Ascending aorta (tissue), 2 donors: ENCODE measurements at regions not wholly inside any gene's neighbourhood (a gene's known extent, or its start where the extent isn't known, plus 50 kb on each side); places are given as distances from the start of the nearest gene placed in this dataset.

Source experiments
- DNase-seq, 2 donors: peaks; one replicate each; pipeline ENCODE4 v3.0.0-alpha.2; 2019; ENCODE audit warnings: low spot score in 2 of 2
- H3K27ac ChIP-seq, 2 donors: fragments of 200-600 bp; sonication (generic); one replicate each; pipeline ENCODE4 v1.5.1; 2016 to 2017; ENCODE audit warnings: mild to moderate bottlenecking in 1 of 2
- H3K27me3 ChIP-seq: fragments of 200-600 bp; sonication (generic); one replicate; pipeline ENCODE4 v1.5.1; 2017
- H3K36me3 ChIP-seq, 2 donors: fragments of 200-600 bp; sonication (generic); one replicate each; pipeline ENCODE4 v1.5.1; 2016
- H3K4me1 ChIP-seq, 2 donors: fragments of 200-600 bp; sonication (generic); one replicate each; pipeline ENCODE4 v1.5.1; 2016 to 2017; ENCODE audit warnings: mild to moderate bottlenecking in 1 of 2
- H3K4me3 ChIP-seq, 2 donors: fragments of 200-600 bp; sonication (generic); one replicate each; pipeline ENCODE4 v1.5.1; 2016 to 2017; ENCODE audit warnings: mild to moderate bottlenecking in 1 of 2
- H3K9me3 ChIP-seq, 2 donors: fragments of 200-600 bp; sonication (generic); one replicate each; pipeline ENCODE4 v1.5.1; 2016
- CTCF ChIP-seq, 3 experiments: fragments of 200-600 bp in 2 of 3; fragments of 450-650 bp in 1 of 3; sonication (generic) in 2 of 3; IDR thresholded peaks; one replicate each; pipeline ENCODE4 v1.5.1; 2016 to 2019; ENCODE audit warnings: antibody characterized with exemption in 3 of 3, mild to moderate bottlenecking in 1 of 3, moderate library complexity in 1 of 3
- intact Hi-C: fragments of 100-400 bp; cut with DNase I; formaldehyde crosslinking; loops from one replicate; pipeline ENCODE4 v1.15.1; 2023

- H3K4me1 ChIP-seq, result no peaks in the 10 kb centered on the region
- no peak overlapping the region for H3K27ac ChIP-seq
- H3K4me3 ChIP-seq, result no peak overlapping the region
- H3K27me3 ChIP-seq, result no peaks in the 10 kb centered on the region
- TF ChIP-seq CTCF (IDR thresholded peaks at IDR 0.05), result no peak
- no peaks in the 10 kb centered on the region for H3K36me3 ChIP-seq
- H3K9me3 ChIP-seq, result no peaks in the 10 kb centered on the region
- intact Hi-C loops, result no loop called here
- no peak for DNase-seq
These were observed 842.8 kb downstream of the VRK1 start for GRCh38 chr14:97640031-97640430.

GRCh38 chr14:97641827-97642226 is 844.6 kb downstream of the VRK1 start:
- Histone ChIP-seq H3K4me1 (no peaks in the 10 kb centered on the region), H3K27me3 (no peaks in the 10 kb centered on the region), H3K9me3 (no peaks in the 10 kb centered on the region), H3K27ac (no peak overlapping the region), H3K36me3 (no peaks in the 10 kb centered on the region), H3K4me3 (no peak overlapping the region)
- DNase-seq, result no peak
- TF ChIP-seq CTCF (IDR thresholded peaks at IDR 0.05), result no peak
- intact Hi-C loops, result no loop called here

- DNase-seq, result no peak
- intact Hi-C loops, result no loop called here
- no peak for TF ChIP-seq CTCF (IDR thresholded peaks at IDR 0.05)
- Histone ChIP-seq H3K27ac (no peak overlapping the region), H3K9me3 (no peaks in the 10 kb centered on the region), H3K4me3 (no peak overlapping the region), H3K4me1 (no peaks in the 10 kb centered on the region), H3K36me3 (no peaks in the 10 kb centered on the region), H3K27me3 (no peaks in the 10 kb centered on the region)
These were observed 845.4 kb downstream of the VRK1 start for GRCh38 chr14:97642631-97643030.

GRCh38 chr14:97644365-97644764 is 847.2 kb downstream of the VRK1 start:
- intact Hi-C loops, result no loop called here
- Histone ChIP-seq H3K4me3 (no peak overlapping the region), H3K27me3 (no peaks in the 10 kb centered on the region), H3K36me3 (no peaks in the 10 kb centered on the region), H3K27ac (no peak overlapping the region), H3K9me3 (no peaks in the 10 kb centered on the region), H3K4me1 (no peaks in the 10 kb centered on the region)
- DNase-seq, result no peak
- TF ChIP-seq CTCF (IDR thresholded peaks at IDR 0.05), result no peak

- intact Hi-C loops, result no loop called here
These were observed 852.6 kb downstream of the VRK1 start for GRCh38 chr14:97649752-97650151.

More at GRCh38 chr14:97649752-97650151, 852.6 kb downstream of the VRK1 start:
- no peak for DNase-seq
- no peaks in the 10 kb centered on the region for H3K27me3 ChIP-seq
- H3K27ac ChIP-seq, result no peak overlapping the region
- H3K4me3 ChIP-seq, result no peak overlapping the region
- no peaks in the 10 kb centered on the region for H3K36me3 ChIP-seq
- no peaks in the 10 kb centered on the region for H3K4me1 ChIP-seq
- TF ChIP-seq CTCF (IDR thresholded peaks at IDR 0.05), result no peak
- no peaks in the 10 kb centered on the region for H3K9me3 ChIP-seq
